ENCODE measurements at regions not wholly inside any gene's neighbourhood (a gene's known extent, or its start where the extent isn't known, plus 50 kb on each side); places are given as distances from the start of the nearest gene placed in this dataset.

DNA sequence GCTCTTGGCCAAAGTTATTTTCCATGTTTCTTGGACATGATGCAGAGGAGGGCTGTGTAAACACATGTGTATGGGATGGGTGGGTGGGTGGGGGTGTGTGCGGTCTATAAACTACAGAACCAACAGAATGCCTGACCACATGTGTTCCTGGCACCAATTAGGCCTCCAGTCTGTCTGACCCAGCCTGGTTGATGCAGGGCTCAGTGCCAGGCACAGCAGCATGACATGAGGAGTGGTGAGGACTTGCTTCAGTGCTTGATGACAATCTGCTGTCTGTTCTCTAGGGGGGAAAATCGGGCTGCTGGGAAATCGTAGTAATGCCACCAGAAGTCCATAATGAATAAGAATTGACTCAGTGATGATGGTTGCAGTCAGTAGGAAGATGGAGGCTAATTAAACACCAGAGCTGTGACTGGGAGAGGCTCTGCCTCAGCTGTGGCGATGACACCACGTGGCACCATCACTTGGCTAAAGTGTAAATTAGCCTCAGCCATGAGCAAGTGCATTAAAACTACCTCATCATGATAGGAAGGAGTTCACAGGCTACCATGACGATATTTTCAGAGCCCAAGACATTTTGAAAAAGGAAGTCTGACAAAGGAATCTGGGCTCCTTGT lies 260.1 kb upstream of the PODXL start:
- CTCF ChIA-PET = interaction anchor here (1.3 to 1.8 kb wide), 2 partner anchors 17 to 42 kb away, joined by 3 to 7 read pairs; no protein-coding TSS in a partner anchor
- WGBS (ENCODE audit: low lambda C conversion rate) = 27% methylated on average over 6 of the region's 6 CpGs

More for the DNA sequence above, 260.1 kb upstream of the PODXL start:
- Histone ChIP-seq H3K4me2 (no peak overlapping the region), H3F3A (replicated peaks; ENCODE audit: insufficient read depth) (no peaks in the 10 kb centered on the region), H3K79me2 (ENCODE audit: insufficient read depth) (no peaks in the 10 kb centered on the region), H3K4me3 (ENCODE audit: low read depth in 2 of 2, low read length in 1 of 2) (no peak overlapping the region), H3K27ac (ENCODE audit: low read depth in 2 of 2, low read length in 1 of 2) (no peak overlapping the region), H3K27me3 (ENCODE audit: insufficient read depth) (peaks cover 21% of the 10 kb centered on the region; the same call in 1 of the 2 replicates), H2AFZ (ENCODE audit: low read depth) (no peak overlapping the region), H3K9ac (no peak overlapping the region), H3K36me3 (replicated peaks in 1 of 2; ENCODE audit: control insufficient read depth in 1 of 2, insufficient read depth in 2 of 2, low read length in 1 of 2) (no peaks in the 10 kb centered on the region), H4K20me1 (ENCODE audit: insufficient read depth) (no peaks in the 10 kb centered on the region), H3K9me3 (no peaks in the 10 kb centered on the region), H3K4me1 (ENCODE audit: control insufficient read depth in 1 of 2, insufficient read depth in 2 of 2, low read depth in 1 of 2, low read length in 1 of 2) (peaks cover 0 to 3% of the 10 kb centered on the region in 2 experiments; a peak in 1 of 4 replicates), H3K9me2 (no peaks in the 10 kb centered on the region)
- TF ChIP-seq MEF2A (IDR thresholded peaks at IDR 0.05; ENCODE audit: borderline replicate concordance, low read depth) = no peak
- TF ChIP-seq, protein P1, sequence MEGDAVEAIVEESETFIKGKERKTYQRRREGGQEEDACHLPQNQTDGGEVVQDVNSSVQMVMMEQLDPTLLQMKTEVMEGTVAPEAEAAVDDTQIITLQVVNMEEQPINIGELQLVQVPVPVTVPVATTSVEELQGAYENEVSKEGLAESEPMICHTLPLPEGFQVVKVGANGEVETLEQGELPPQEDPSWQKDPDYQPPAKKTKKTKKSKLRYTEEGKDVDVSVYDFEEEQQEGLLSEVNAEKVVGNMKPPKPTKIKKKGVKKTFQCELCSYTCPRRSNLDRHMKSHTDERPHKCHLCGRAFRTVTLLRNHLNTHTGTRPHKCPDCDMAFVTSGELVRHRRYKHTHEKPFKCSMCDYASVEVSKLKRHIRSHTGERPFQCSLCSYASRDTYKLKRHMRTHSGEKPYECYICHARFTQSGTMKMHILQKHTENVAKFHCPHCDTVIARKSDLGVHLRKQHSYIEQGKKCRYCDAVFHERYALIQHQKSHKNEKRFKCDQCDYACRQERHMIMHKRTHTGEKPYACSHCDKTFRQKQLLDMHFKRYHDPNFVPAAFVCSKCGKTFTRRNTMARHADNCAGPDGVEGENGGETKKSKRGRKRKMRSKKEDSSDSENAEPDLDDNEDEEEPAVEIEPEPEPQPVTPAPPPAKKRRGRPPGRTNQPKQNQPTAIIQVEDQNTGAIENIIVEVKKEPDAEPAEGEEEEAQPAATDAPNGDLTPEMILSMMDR (IDR thresholded peaks at IDR 0.05) = no peak
- no peak for TF ChIP-seq NRF1 (IDR thresholded peaks at IDR 0.05; ENCODE audit: low read depth, low read length)
- TF ChIP-seq, protein P2, sequence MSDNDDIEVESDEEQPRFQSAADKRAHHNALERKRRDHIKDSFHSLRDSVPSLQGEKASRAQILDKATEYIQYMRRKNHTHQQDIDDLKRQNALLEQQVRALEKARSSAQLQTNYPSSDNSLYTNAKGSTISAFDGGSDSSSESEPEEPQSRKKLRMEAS (IDR thresholded peaks at IDR 0.05; ENCODE audit: low read depth) = no peak
- no peak for TF ChIP-seq GABPA (IDR thresholded peaks at IDR 0.05; ENCODE audit: low read depth)
- TF ChIP-seq ELF1 (IDR thresholded peaks at IDR 0.05) = no peak
- no peak for TF ChIP-seq TCF12 (IDR thresholded peaks at IDR 0.05)
- no peak for TF ChIP-seq CHD2 (IDR thresholded peaks at IDR 0.05; ENCODE audit: low read length, partially characterized antibody)
- TF ChIP-seq RXRA (IDR thresholded peaks at IDR 0.05; ENCODE audit: borderline replicate concordance, low read depth) = no peak
- TF ChIP-seq, protein P3, sequence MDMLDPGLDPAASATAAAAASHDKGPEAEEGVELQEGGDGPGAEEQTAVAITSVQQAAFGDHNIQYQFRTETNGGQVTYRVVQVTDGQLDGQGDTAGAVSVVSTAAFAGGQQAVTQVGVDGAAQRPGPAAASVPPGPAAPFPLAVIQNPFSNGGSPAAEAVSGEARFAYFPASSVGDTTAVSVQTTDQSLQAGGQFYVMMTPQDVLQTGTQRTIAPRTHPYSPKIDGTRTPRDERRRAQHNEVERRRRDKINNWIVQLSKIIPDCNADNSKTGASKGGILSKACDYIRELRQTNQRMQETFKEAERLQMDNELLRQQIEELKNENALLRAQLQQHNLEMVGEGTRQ (IDR thresholded peaks at IDR 0.05; ENCODE audit: borderline replicate concordance, low read depth, low read length) = no peak
- TF ChIP-seq JUND (IDR thresholded peaks at IDR 0.05) = no peak
- TF ChIP-seq FOXJ3 (CRISPR knock-in tag; IDR thresholded peaks at IDR 0.05) = no peak
- no peak for TF ChIP-seq YY1 (IDR thresholded peaks at IDR 0.05; ENCODE audit: low read depth)
- TF ChIP-seq, protein P4, sequence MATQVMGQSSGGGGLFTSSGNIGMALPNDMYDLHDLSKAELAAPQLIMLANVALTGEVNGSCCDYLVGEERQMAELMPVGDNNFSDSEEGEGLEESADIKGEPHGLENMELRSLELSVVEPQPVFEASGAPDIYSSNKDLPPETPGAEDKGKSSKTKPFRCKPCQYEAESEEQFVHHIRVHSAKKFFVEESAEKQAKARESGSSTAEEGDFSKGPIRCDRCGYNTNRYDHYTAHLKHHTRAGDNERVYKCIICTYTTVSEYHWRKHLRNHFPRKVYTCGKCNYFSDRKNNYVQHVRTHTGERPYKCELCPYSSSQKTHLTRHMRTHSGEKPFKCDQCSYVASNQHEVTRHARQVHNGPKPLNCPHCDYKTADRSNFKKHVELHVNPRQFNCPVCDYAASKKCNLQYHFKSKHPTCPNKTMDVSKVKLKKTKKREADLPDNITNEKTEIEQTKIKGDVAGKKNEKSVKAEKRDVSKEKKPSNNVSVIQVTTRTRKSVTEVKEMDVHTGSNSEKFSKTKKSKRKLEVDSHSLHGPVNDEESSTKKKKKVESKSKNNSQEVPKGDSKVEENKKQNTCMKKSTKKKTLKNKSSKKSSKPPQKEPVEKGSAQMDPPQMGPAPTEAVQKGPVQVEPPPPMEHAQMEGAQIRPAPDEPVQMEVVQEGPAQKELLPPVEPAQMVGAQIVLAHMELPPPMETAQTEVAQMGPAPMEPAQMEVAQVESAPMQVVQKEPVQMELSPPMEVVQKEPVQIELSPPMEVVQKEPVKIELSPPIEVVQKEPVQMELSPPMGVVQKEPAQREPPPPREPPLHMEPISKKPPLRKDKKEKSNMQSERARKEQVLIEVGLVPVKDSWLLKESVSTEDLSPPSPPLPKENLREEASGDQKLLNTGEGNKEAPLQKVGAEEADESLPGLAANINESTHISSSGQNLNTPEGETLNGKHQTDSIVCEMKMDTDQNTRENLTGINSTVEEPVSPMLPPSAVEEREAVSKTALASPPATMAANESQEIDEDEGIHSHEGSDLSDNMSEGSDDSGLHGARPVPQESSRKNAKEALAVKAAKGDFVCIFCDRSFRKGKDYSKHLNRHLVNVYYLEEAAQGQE (IDR thresholded peaks at IDR 0.05; ENCODE audit: low read depth, low read length) = no peak
- no peak for TF ChIP-seq TAF1 (IDR thresholded peaks at IDR 0.05; ENCODE audit: borderline replicate concordance, low read depth, low read length)
- TF ChIP-seq RCOR1 (IDR thresholded peaks at IDR 0.05; ENCODE audit: low read length) = no peak
- TF ChIP-seq EZH2phosphoT487 (IDR thresholded peaks at IDR 0.05; ENCODE audit: borderline replicate concordance, low read depth) = no peak
- TF ChIP-seq, protein P5, sequence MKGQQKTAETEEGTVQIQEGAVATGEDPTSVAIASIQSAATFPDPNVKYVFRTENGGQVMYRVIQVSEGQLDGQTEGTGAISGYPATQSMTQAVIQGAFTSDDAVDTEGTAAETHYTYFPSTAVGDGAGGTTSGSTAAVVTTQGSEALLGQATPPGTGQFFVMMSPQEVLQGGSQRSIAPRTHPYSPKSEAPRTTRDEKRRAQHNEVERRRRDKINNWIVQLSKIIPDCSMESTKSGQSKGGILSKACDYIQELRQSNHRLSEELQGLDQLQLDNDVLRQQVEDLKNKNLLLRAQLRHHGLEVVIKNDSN (IDR thresholded peaks at IDR 0.05; ENCODE audit: borderline replicate concordance, low read depth) = no peak
- no peak for DNase-seq
- POLR2A ChIA-PET = no interaction called here

Measured in SK-N-SH (cell line).